ENCODE measurements at regions not wholly inside any gene's neighbourhood (a gene's known extent, or its start where the extent isn't known, plus 50 kb on each side); places are given as distances from the start of the nearest gene placed in this dataset.

- ChIA-PET POLR2A (no interaction called here), CTCF (no interaction called here)
- no peaks in the 10 kb centered on the region for H3K9me3 ChIP-seq (ENCODE audit: control insufficient read depth, insufficient read depth, low read depth, low read length)
- DNase-seq (ENCODE audit: low read depth, low spot score), result no peak
- H3K4me3 ChIP-seq (ENCODE audit: low read depth in 2 of 2, low read length in 2 of 2), result no peak overlapping the region
- H3K4me1 ChIP-seq (ENCODE audit: control insufficient read depth, insufficient read depth, low read length), result no peaks in the 10 kb centered on the region
- ATAC-seq, result no peak
- H3K36me3 ChIP-seq (ENCODE audit: control insufficient read depth, insufficient read depth, low read length), result no peaks in the 10 kb centered on the region
- no peaks in the 10 kb centered on the region for H3K27me3 ChIP-seq (ENCODE audit: control insufficient read depth, insufficient read depth, low read length)
- TF ChIP-seq REST (IDR thresholded peaks at IDR 0.05; ENCODE audit: insufficient read depth in 1 of 2, low read depth in 2 of 2, low read length in 1 of 2) (no peak), POLR2AphosphoS5 (IDR thresholded peaks at IDR 0.05; ENCODE audit: low read depth, low read length) (no peak), CTCF (IDR thresholded peaks at IDR 0.05) (no peak), SIN3A (IDR thresholded peaks at IDR 0.05; ENCODE audit: borderline replicate concordance, insufficient read depth, low read depth, low read length) (no peak), TCF7L2 (IDR thresholded peaks at IDR 0.05; ENCODE audit: low read depth, low read length) (no peak)
- in situ Hi-C loops (cut with HindIII; ENCODE audit: low pct_unique_long_range_greater_than_20kb, low sequenced_read_pairs), result no loop called here
- no TSS peak for BruUV-seq (replicated peaks)
- H3K27ac ChIP-seq (ENCODE audit: low read length), result no peak overlapping the region
- intact Hi-C loops (cut with micrococcal nuclease; ENCODE audit: unreplicated experiment), result no loop called here
These were observed 201.1 kb downstream of the SMAD2 start for GRCh38 chr18:47729356-47729755.

- Histone ChIP-seq H3K27me3 (ENCODE audit: control insufficient read depth, insufficient read depth, low read length) (no peaks in the 10 kb centered on the region), H3K4me3 (ENCODE audit: low read depth in 2 of 2, low read length in 2 of 2) (no peak overlapping the region), H3K36me3 (ENCODE audit: control insufficient read depth, insufficient read depth, low read length) (no peaks in the 10 kb centered on the region), H3K27ac (ENCODE audit: low read length) (no peak overlapping the region), H3K4me1 (ENCODE audit: control insufficient read depth, insufficient read depth, low read length) (no peaks in the 10 kb centered on the region), H3K9me3 (ENCODE audit: control insufficient read depth, insufficient read depth, low read depth, low read length) (no peaks in the 10 kb centered on the region)
- no TSS peak for BruUV-seq (replicated peaks)
- in situ Hi-C loops (cut with HindIII; ENCODE audit: low pct_unique_long_range_greater_than_20kb, low sequenced_read_pairs) (no loop called here), intact Hi-C loops (cut with micrococcal nuclease; ENCODE audit: unreplicated experiment) (no loop called here)
- CTCF ChIA-PET, result no interaction called here
- ATAC-seq (no peak), DNase-seq (ENCODE audit: low read depth, low spot score) (no peak)
- POLR2A ChIA-PET, result no interaction called here
- TF ChIP-seq SIN3A (IDR thresholded peaks at IDR 0.05; ENCODE audit: borderline replicate concordance, insufficient read depth, low read depth, low read length) (no peak), TCF7L2 (IDR thresholded peaks at IDR 0.05; ENCODE audit: low read depth, low read length) (no peak), POLR2AphosphoS5 (IDR thresholded peaks at IDR 0.05; ENCODE audit: low read depth, low read length) (no peak), REST (IDR thresholded peaks at IDR 0.05; ENCODE audit: insufficient read depth in 1 of 2, low read depth in 2 of 2, low read length in 1 of 2) (no peak), CTCF (IDR thresholded peaks at IDR 0.05) (no peak)
These were observed 201.5 kb downstream of the SMAD2 start for GRCh38 chr18:47728921-47729320.

All from Panc1 (cell line).